ENCODE measurements at regions not wholly inside any gene's neighbourhood (a gene's known extent, or its start where the extent isn't known, plus 50 kb on each side); places are given as distances from the start of the nearest gene placed in this dataset.

DNA sequence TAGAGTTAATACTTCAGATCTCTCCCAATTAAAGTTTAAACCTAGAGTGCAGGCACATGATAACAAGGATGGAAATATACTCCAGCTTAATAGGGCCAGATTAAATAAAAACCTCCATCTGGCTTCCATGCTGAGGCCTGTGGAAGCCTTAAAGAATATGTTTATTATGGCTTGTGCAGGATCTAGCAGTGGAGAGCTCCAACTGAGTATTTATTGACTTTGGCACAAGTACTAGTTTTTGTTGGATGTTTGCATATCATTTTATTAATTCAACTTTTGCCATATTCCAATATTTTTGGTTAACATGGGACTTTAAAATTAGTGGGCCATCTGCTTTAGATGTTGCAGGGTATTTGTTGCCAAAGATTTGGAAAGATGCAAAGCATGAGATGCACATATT, 860.4 kb upstream of the SOX11 start:
- no peak for DNase-seq (ENCODE audit: low spot score)
- in situ Hi-C loops (cut with MboI; ENCODE audit: low pct_unique_long_range_greater_than_20kb, low sequenced_read_pairs, unreplicated experiment), result no loop called here

GRCh38 chr2:4832642-4833041, 859.5 kb upstream of the SOX11 start:
- TF ChIP-seq, protein P1, sequence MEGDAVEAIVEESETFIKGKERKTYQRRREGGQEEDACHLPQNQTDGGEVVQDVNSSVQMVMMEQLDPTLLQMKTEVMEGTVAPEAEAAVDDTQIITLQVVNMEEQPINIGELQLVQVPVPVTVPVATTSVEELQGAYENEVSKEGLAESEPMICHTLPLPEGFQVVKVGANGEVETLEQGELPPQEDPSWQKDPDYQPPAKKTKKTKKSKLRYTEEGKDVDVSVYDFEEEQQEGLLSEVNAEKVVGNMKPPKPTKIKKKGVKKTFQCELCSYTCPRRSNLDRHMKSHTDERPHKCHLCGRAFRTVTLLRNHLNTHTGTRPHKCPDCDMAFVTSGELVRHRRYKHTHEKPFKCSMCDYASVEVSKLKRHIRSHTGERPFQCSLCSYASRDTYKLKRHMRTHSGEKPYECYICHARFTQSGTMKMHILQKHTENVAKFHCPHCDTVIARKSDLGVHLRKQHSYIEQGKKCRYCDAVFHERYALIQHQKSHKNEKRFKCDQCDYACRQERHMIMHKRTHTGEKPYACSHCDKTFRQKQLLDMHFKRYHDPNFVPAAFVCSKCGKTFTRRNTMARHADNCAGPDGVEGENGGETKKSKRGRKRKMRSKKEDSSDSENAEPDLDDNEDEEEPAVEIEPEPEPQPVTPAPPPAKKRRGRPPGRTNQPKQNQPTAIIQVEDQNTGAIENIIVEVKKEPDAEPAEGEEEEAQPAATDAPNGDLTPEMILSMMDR (IDR thresholded peaks at IDR 0.05; ENCODE audit: extremely low read depth, insufficient read depth, missing control alignments), result no peak
- DNase-seq (ENCODE audit: low spot score), result no peak
- in situ Hi-C loops (cut with MboI; ENCODE audit: low pct_unique_long_range_greater_than_20kb, low sequenced_read_pairs, unreplicated experiment), result no loop called here

More for the DNA sequence above, 860.4 kb upstream of the SOX11 start:
- TF ChIP-seq, protein P1 (IDR thresholded peaks at IDR 0.05; ENCODE audit: extremely low read depth, insufficient read depth, missing control alignments), result no peak

DNA sequence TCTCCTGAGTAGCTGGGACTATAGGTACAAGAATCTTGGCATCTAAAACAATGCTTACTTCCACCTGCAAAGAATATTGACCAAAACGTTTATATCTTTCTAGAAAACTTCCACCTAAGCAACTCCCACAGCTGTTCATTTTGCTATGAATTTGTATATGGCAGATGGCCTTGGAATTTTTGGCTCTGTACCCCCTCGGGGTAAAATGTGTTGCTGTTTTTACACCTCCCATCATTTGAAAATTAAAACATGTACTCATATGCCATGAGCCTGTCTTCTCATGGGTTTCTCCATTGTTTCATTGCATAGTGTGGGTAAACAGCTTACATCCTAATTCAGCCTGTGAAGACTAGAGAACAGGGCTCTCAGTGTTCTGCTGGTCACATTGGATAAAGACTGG, 853.6 kb upstream of the SOX11 start:
- DNase-seq (ENCODE audit: low spot score), result no peak
- TF ChIP-seq, protein P1 (IDR thresholded peaks at IDR 0.05; ENCODE audit: extremely low read depth, insufficient read depth, missing control alignments), result no peak
- in situ Hi-C loops (cut with MboI; ENCODE audit: low pct_unique_long_range_greater_than_20kb, low sequenced_read_pairs, unreplicated experiment), result no loop called here

GRCh38 chr2:4840791-4841190, 851.4 kb upstream of the SOX11 start:
- TF ChIP-seq, protein P1 (IDR thresholded peaks at IDR 0.05; ENCODE audit: extremely low read depth, insufficient read depth, missing control alignments), result no peak
- in situ Hi-C loops (cut with MboI; ENCODE audit: low pct_unique_long_range_greater_than_20kb, low sequenced_read_pairs, unreplicated experiment), result no loop called here

DNA sequence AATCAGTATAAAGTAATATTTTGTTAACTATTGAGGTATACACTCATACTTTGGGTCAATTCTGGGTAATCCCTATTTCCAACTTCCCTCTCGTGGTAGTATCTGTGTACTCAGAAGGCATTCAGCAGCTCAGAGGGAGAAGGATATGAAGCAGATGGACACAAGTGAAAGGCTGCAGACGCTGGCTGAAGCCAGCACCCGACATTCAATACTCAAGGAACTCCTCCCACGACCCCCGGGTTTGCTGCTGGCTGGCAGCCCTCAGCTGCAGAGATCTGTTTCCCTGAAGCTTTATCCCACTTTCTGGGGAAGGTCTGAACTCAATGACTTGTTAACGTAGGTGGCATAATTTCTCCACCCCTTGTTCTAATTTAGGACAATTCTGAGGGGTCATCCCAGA, 847.3 kb upstream of the SOX11 start:
- DNase-seq (ENCODE audit: low spot score), result no peak
- in situ Hi-C loops (cut with MboI; ENCODE audit: low pct_unique_long_range_greater_than_20kb, low sequenced_read_pairs, unreplicated experiment), result no loop called here
- TF ChIP-seq, protein P1 (IDR thresholded peaks at IDR 0.05; ENCODE audit: extremely low read depth, insufficient read depth, missing control alignments), result no peak

More at GRCh38 chr2:4840791-4841190, 851.4 kb upstream of the SOX11 start:
- no peak for DNase-seq (ENCODE audit: low spot score)

- in situ Hi-C loops (cut with MboI; ENCODE audit: low pct_unique_long_range_greater_than_20kb, low sequenced_read_pairs, unreplicated experiment), result no loop called here
- TF ChIP-seq, protein P1 (IDR thresholded peaks at IDR 0.05; ENCODE audit: extremely low read depth, insufficient read depth, missing control alignments), result no peak
- DNase-seq (ENCODE audit: low spot score), result no peak
Observed at GRCh38 chr2:4862031-4862430, 830.2 kb upstream of the SOX11 start.

DNA sequence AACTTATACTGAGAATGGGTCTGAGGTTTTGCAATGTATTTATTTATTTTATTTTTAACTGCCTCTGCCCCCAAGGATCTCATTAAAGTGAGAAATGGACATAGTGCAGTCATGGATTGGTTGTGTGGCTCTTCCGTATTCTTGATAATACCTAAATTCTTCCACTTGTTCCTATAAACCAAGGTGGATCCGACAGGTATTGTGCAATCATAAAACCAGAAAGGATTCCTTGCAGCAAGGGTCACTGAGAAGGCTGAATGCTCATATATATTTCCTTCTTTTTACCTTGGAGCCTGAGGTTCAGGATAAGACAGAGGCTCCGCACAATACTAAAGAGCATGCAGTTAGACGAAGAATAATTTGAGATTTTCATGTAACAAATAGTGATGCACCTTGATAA, 826.0 kb upstream of the SOX11 start:
- TF ChIP-seq, protein P1 (IDR thresholded peaks at IDR 0.05; ENCODE audit: extremely low read depth, insufficient read depth, missing control alignments), result no peak
- DNase-seq (ENCODE audit: low spot score), result no peak

More for the DNA sequence above, 826.0 kb upstream of the SOX11 start:
- in situ Hi-C loops (cut with MboI; ENCODE audit: low pct_unique_long_range_greater_than_20kb, low sequenced_read_pairs, unreplicated experiment), result no loop called here
